NCI-H187 treated with DMSO at 0.1 percent for 48 hours (cell line): ENCODE measurements at regions not wholly inside any gene's neighbourhood (a gene's known extent, or its start where the extent isn't known, plus 50 kb on each side); places are given as distances from the start of the nearest gene placed in this dataset.

Experiments
- DNase-seq: peaks from one replicate; lab custom pipeline; 2025; lab: John Stamatoyannopoulos, UW

GRCh38 chr20:57082357-57082945 is 184.0 kb downstream of the BMP7 start:
- DNase-seq = no peak

- no peak for DNase-seq
Measured at GRCh38 chr20:57083072-57083471, 183.4 kb downstream of the BMP7 start.

- DNase-seq = no peak
Measured at GRCh38 chr20:57086066-57086465, 180.4 kb downstream of the BMP7 start.

- no peak for DNase-seq
Measured at GRCh38 chr20:57087102-57087501, 179.3 kb downstream of the BMP7 start.

GRCh38 chr20:57087705-57088104 is 178.7 kb downstream of the BMP7 start:
- DNase-seq = no peak

GRCh38 chr20:57088436-57088835 is 178.0 kb downstream of the BMP7 start:
- no peak for DNase-seq

GRCh38 chr20:57089699-57090144 is 176.7 kb downstream of the BMP7 start:
- DNase-seq = no peak

- no peak for DNase-seq
Measured at GRCh38 chr20:57090590-57091560, 175.6 kb downstream of the BMP7 start.

- DNase-seq = no peak
Measured at GRCh38 chr20:57091748-57092111, 174.7 kb downstream of the BMP7 start.

- no peak for DNase-seq
Measured at GRCh38 chr20:57092112-57092899, 174.1 kb downstream of the BMP7 start.

GRCh38 chr20:57092900-57093530 is 173.4 kb downstream of the BMP7 start:
- no peak for DNase-seq

- no peak for DNase-seq
Measured at GRCh38 chr20:57093766-57094165, 172.7 kb downstream of the BMP7 start.

GRCh38 chr20:57094252-57094891 is 172.1 kb downstream of the BMP7 start:
- no peak for DNase-seq

- no peak for DNase-seq
Measured at GRCh38 chr20:57094991-57095390, 171.4 kb downstream of the BMP7 start.

GRCh38 chr20:57095426-57095825 is 171.0 kb downstream of the BMP7 start:
- DNase-seq = no peak

- no peak for DNase-seq
Measured at GRCh38 chr20:57097245-57097915, 169.1 kb downstream of the BMP7 start.

GRCh38 chr20:57102160-57102559 is 164.3 kb downstream of the BMP7 start:
- DNase-seq = no peak

- no peak for DNase-seq
Measured at GRCh38 chr20:57102566-57102965, 163.9 kb downstream of the BMP7 start.

- DNase-seq = no peak
Measured at GRCh38 chr20:57103146-57103800, 163.2 kb downstream of the BMP7 start.

- DNase-seq = no peak
Measured at GRCh38 chr20:57104113-57104512, 162.3 kb downstream of the BMP7 start.
